ENCODE measurements at regions not wholly inside any gene's neighbourhood (a gene's known extent, or its start where the extent isn't known, plus 50 kb on each side); places are given as distances from the start of the nearest gene placed in this dataset.

DNA sequence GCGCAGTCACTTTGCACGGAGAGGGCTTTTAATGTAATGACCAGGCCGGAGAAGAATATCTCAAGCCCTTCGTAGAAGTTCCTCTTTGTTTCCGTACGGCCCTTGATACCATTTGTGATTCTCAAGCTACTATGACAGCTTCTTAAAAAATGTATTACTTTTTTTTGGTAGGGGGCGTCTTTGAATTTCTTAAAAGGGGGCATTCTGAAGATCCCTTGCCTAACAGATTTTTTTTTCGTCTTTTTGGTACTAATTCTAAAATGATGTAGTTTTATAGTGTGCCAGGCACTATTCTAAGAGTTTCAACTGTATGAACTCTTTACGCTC lies 614.0 kb downstream of the MCTP2 start:
- Histone ChIP-seq H3K4me3 (peak overlapping the region; percentile 29 to 35), H3K27me3 (replicated peaks; ENCODE audit: insufficient read depth) (no peaks in the 10 kb centered on the region), H3K36me3 (no peaks in the 10 kb centered on the region), H3K27ac (peak overlapping the region; percentile 39 to 69), H3K4me1 (replicated peaks) (no peaks in the 10 kb centered on the region), H3K9me3 (no peaks in the 10 kb centered on the region)
- intact Hi-C loops (cut with DNase I), result no loop called here
- DNase-seq (ENCODE audit: low spot score), result no peak
- 38% methylated on average over 9 of the region's 9 CpGs for WGBS
- TF ChIP-seq, protein P1, sequence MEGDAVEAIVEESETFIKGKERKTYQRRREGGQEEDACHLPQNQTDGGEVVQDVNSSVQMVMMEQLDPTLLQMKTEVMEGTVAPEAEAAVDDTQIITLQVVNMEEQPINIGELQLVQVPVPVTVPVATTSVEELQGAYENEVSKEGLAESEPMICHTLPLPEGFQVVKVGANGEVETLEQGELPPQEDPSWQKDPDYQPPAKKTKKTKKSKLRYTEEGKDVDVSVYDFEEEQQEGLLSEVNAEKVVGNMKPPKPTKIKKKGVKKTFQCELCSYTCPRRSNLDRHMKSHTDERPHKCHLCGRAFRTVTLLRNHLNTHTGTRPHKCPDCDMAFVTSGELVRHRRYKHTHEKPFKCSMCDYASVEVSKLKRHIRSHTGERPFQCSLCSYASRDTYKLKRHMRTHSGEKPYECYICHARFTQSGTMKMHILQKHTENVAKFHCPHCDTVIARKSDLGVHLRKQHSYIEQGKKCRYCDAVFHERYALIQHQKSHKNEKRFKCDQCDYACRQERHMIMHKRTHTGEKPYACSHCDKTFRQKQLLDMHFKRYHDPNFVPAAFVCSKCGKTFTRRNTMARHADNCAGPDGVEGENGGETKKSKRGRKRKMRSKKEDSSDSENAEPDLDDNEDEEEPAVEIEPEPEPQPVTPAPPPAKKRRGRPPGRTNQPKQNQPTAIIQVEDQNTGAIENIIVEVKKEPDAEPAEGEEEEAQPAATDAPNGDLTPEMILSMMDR (IDR thresholded peaks at IDR 0.05), result no peak
- TF ChIP-seq POLR2AphosphoS5 (IDR thresholded peaks at IDR 0.05) (no peak), POLR2A (IDR thresholded peaks at IDR 0.05) (no peak)

DNA sequence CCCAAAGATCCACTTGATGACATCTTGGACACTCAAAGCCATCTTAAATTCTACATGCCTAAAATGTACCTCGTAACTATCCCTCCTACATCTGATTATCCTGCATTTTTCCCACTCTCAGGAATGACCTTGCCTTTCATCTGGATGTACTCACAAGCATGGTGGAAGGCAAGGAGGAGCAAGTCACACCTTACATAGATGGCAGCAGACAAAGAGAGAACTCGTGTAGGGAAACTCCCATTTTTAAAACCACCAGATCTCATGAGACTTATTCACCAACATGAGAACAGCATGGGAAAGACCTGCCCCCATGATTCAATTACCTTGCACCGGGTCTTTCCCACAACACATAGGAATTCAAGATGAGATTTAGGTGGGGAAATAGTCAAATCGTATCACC lies 616.0 kb downstream of the MCTP2 start:
- TF ChIP-seq, protein P1 (IDR thresholded peaks at IDR 0.05), result no peak
- TF ChIP-seq POLR2AphosphoS5 (IDR thresholded peaks at IDR 0.05) (no peak), POLR2A (IDR thresholded peaks at IDR 0.05) (no peak)
- Histone ChIP-seq H3K9me3 (no peaks in the 10 kb centered on the region), H3K27me3 (replicated peaks; ENCODE audit: insufficient read depth) (no peaks in the 10 kb centered on the region), H3K27ac (no peak overlapping the region), H3K4me1 (replicated peaks) (no peaks in the 10 kb centered on the region), H3K36me3 (no peaks in the 10 kb centered on the region), H3K4me3 (no peak overlapping the region)
- DNase-seq (ENCODE audit: low spot score), result no peak
- WGBS, result 94% methylated on average over 4 of the region's 4 CpGs
- intact Hi-C loops (cut with DNase I), result no loop called here

DNA sequence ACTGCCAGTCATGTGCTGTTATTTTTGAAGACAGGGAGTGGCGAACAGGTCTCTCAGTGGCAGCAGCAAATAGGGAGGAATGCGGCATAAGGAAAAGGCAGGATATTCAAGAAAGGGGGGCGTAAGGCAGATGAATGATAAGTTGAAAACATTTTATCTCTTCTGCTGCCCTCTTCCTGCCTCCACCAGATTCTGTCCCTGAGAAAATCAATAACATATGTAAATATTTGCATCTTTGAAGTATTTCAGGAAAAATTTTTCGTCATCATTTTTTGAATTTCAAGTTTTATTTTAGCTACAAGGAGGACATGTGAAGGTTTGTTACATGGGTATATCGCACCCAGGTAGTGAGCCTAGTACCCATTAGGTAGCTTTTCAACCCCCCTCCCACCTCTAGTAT lies 616.7 kb downstream of the MCTP2 start:
- Histone ChIP-seq H3K9me3 (no peaks in the 10 kb centered on the region), H3K27ac (no peak overlapping the region), H3K27me3 (replicated peaks; ENCODE audit: insufficient read depth) (no peaks in the 10 kb centered on the region), H3K4me1 (replicated peaks) (no peaks in the 10 kb centered on the region), H3K4me3 (no peak overlapping the region), H3K36me3 (no peaks in the 10 kb centered on the region)
- TF ChIP-seq, protein P1 (IDR thresholded peaks at IDR 0.05), result no peak
- WGBS, result 88% methylated on average over 5 of the region's 5 CpGs
- DNase-seq (ENCODE audit: low spot score), result no peak
- intact Hi-C loops (cut with DNase I), result no loop called here

DNA sequence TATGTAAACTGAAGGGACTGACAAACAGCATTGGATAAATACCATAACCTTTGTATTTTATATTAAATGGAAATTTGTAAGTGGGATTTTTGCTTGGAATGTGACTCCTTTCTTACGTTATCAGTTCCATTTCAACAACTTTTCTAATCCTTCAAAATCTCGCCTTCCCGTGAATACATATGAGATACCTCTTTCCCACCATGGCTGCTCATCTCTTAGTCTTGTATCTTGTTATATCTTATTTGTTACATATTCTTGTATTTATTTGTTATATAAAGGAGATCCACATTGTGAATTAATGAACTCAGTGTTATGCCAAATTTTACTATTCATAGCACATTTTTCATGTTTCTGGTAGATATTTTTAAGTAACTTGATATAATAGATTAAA lies 623.7 kb downstream of the MCTP2 start:
- Histone ChIP-seq H3K36me3 (no peaks in the 10 kb centered on the region), H3K4me3 (no peak overlapping the region), H3K4me1 (replicated peaks) (no peaks in the 10 kb centered on the region), H3K27me3 (replicated peaks; ENCODE audit: insufficient read depth) (no peaks in the 10 kb centered on the region), H3K9me3 (no peaks in the 10 kb centered on the region), H3K27ac (no peak overlapping the region)
- no peak for TF ChIP-seq POLR2A (IDR thresholded peaks at IDR 0.05)
- intact Hi-C loops (cut with DNase I), result no loop called here
- no peak for DNase-seq (ENCODE audit: low spot score)
- WGBS, result 100% methylated on average over 3 of the region's 3 CpGs

DNA sequence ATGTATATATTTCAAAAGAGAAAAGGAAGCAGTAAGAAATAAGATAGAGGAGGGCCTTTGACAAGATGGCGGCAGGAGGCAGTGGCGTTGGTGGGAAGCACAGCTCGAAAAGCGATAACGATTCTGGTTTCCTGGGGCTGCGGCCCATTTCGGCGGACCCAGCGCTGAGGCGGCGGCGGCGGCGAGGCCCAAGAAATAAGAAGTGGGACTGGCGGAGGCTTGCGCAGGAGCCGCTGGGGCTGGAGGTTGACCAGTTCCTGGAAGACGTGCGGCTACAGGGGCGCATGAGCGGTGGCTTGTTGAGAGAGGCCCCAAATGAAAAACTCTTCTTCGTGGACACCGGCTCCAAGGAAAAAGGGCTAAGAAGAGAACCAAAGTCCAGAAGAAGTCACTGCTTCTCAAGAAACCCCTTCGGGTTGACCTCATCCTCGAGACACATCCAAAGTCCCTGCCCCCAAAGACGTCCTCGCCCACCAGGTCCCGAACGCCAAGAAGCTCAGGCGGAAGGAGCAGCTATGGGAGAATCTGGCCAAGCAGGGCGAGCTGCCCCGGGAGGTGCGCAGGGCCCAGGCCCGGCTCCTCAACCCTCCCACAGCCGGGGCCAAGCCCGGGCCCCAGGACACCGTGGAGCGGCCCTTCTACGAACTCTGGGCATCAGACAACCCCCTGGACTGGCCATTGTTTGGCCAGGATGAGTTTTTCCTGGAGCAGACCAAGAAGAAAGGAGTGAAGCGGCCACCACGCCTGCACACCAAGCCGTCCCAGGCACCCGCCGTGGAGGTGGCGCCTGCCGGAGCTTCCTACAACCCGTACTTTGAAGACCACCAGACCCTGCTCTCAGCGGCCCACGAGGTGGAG lies 624.3 kb downstream of the MCTP2 start:
- H3K4me1 ChIP-seq (replicated peaks), result no peaks in the 10 kb centered on the region
- H3K9me3 ChIP-seq, result no peaks in the 10 kb centered on the region
- intact Hi-C loops (cut with DNase I), result no loop called here
- TF ChIP-seq, protein P1 (IDR thresholded peaks at IDR 0.05), result no peak
- TF ChIP-seq POLR2AphosphoS5 (IDR thresholded peaks at IDR 0.05), result no peak
- TF ChIP-seq POLR2A (IDR thresholded peaks at IDR 0.05), result no peak
- DNase-seq (ENCODE audit: low spot score), result no peak
- no peaks in the 10 kb centered on the region for H3K36me3 ChIP-seq
- no peak overlapping the region for H3K27ac ChIP-seq
- WGBS, result 96% methylated on average over 46 of the region's 49 CpGs
- H3K27me3 ChIP-seq (replicated peaks; ENCODE audit: insufficient read depth), result no peaks in the 10 kb centered on the region
- H3K4me3 ChIP-seq, result no peak overlapping the region
